Activated CD4-positive, CD25-positive, alpha-beta regulatory T cell (primary cell): ENCODE measurements at regions not wholly inside any gene's neighbourhood (a gene's known extent, or its start where the extent isn't known, plus 50 kb on each side); places are given as distances from the start of the nearest gene placed in this dataset.
A peak's percentile ranks its signal among the peaks of the same experiment; 100 is the strongest.
"Not testable (repeated sequence)": the region's sequence is repeated elsewhere in the genome, so short reads cannot be mapped to it uniquely, and the experiment has no call there.

Source experiments
- DNase-seq, 4 experiments: peaks; one replicate each; lab custom pipeline; 2025; lab: John Stamatoyannopoulos, UW

DNA sequence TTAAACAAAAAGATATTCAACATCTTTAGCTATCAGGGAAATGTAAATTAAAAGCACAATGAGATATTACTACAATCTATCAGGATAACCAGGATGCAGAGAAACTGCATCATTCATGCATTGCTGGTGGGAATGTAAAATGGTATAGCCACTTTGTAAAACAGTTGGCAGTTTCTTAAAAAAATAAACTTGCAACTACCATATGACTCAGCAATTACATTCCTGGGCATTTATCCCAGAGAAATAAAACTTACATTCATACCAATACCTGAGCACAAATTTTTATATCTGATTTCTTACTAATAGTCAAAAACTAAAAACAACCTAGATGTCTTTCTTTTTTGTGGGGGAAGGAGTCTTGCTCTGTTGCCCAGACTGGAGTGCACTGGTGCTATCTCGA, 190.3 kb upstream of the TAB2 start:
- DNase-seq = no peak

DNA sequence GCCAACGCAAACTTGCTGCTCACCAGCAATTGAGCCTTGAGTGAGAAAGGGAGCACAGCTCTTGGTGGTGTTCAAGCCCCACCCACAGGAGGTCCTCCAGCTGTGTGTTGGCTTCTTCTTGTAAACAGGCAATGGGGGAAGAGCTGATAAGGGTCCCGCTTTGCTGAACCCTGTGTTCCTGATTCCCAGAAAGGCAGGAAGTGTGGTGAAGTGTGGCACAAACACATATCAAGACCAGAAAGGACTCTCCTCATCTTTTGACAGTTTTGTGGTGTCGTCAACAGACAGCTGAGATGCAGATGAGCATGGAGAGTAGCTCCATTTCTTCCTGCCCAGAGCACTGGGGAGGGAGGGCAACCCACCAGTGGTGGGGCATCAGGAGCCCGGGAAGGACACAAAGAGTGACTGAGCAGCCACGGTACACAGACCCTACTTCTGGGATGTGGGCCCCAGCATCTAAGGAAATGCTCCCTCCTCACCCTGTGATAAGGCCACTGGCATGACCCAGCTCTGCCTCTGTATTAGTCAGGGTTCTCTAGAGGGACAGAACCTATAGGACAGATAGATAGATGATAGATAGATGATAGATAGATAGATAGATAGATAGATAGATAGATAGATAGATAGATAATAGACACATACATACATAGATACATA, 188.9 kb upstream of the TAB2 start:
- DNase-seq = peak in 1 of 4 experiments; percentile 11

DNA sequence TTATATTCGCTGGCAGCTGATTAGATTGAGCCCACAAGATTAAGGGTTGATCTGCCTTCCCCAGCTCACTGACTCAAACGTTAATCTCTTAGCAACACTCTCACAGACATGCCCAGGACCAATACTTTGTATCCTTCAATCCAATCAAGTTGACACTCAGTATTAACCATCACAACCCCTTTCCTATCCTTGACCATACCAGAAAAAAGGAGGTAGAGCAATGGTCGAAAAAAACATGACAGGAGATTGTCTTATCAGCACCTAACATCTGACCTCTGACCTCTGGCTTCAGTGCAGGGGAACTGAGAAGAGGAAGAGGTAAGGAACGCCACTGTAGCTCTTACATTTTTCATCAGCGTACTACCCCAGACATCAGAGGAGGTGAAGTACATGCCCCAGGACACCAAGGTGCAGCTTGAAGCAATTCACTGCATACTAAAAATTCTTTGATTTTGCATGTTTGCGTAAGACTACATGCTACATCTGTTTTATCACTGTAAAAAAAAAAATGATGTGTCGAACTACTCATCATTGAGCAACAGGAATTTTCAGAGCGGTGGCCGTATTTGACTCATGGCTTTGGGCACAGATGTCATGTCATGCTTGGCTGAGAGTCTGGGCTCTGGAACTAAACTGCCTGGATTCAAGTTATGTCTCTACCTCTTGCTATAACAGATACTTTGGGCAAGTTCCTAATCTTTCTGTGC, 188.0 kb upstream of the TAB2 start:
- no peak for DNase-seq

DNA sequence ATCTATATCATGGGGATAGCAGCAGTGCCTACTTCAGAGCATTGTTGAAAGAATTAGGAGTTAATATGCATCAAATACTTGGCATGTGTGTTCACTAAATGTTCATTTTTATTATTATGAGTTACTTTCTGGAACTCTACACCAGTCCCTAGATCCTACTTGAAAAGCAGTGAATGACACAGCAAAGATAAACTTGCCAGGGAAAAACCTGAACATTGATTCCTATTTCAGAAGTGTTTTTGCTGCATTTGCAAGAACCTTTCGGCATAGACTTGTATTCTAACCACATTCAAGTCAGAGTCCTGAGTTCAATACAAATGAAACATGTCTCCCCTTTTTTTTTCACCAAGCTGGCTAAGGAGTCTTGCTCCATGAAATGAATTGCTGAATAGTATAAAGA, 187.4 kb upstream of the TAB2 start:
- DNase-seq = no peak

DNA sequence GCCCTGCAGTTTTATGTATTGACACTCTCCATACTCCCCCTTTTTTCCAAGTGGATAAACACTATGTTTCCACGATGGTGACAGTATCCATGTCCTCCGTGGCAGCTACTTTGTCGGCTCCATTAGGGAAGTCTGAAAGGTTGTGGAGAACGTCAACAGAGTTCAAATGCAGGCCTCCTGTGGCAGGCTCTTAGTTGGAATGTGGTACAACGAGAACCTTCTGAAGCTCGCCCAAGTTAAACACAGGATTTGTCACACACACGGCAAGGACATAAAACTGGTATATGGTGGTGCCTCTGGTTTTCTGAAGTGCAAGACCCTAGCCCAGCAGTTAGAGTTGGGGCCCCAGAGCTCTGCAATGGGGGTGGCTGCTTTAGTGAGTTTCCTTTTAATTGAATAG, 187.0 kb upstream of the TAB2 start:
- DNase-seq = no peak

DNA sequence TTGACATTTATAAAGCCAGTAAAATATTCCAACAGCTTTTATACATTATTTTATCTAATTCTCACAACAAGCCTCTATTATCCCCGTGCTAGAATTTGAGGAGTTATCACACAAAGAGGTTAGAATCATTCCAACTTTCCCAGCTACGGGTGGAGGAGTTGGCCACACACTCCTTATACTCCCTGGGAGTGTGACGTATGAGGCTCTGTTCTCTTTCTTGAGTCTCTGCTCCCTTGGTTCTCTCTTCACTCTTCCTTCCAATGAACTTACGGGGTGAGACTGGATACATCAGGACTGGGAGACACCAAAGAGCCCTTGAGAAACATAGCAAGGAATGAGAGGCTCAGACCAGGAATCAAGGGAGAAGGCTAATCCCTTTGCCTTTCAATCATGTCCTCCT, 185.6 kb upstream of the TAB2 start:
- no peak for DNase-seq

DNA sequence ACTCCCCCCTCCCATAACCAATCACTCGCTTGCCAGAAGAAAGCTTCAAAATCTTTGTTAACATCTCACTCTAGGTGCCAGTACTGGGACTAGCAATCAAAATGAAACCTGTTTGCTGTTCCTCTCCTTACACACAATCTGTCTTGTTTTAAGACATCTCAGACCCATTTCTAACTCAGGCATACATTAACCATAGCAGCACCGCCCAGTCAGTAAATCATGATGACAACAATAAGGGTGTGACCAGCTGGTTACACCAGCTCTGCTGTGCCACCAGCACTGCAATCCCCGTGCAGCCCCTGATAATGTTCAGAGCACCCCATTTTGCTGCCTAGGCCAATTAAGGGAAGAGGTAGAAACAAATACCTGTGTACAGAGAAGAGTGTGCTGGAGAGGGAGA, 185.2 kb upstream of the TAB2 start:
- no peak for DNase-seq

DNA sequence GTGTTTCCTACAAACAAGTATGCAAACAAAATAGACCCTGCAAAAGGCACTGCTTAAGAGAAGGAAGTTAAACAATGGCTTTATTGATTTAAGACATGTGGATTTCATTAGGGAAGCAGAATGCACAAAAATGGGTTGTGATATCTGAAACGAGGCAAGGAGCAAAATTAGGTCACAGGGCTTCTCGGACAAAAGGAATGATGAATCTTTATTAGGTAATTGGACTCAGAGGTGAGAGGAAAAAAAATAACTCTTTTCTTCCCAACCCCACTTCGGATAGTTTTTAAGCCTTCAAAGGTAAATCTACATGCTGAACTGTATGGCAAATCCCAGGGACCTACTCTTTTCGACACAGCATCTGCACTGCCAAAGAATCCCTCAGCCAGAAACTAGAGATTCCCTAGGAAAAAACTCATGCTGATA, 183.0 kb upstream of the TAB2 start:
- DNase-seq = no peak

DNA sequence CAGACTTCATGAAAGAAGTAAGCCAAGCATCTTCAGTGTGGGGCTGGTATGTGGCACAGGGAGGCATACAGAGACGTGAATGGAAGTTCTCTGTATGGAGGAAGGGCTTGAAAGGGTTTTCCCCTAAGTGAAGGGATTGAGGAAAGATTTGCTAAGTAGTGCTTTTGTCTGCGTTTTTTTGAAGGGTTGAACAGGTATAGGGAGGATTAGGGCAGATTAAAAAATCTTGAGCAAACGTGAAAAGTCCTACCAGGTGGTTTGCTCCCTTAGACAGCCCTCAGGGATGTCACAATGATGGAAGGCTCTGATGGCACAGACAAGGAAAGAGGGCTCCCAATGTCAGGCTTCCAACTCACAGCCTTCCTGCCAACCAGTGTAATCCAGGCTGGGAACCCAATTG, 181.7 kb upstream of the TAB2 start:
- no peak for DNase-seq

DNA sequence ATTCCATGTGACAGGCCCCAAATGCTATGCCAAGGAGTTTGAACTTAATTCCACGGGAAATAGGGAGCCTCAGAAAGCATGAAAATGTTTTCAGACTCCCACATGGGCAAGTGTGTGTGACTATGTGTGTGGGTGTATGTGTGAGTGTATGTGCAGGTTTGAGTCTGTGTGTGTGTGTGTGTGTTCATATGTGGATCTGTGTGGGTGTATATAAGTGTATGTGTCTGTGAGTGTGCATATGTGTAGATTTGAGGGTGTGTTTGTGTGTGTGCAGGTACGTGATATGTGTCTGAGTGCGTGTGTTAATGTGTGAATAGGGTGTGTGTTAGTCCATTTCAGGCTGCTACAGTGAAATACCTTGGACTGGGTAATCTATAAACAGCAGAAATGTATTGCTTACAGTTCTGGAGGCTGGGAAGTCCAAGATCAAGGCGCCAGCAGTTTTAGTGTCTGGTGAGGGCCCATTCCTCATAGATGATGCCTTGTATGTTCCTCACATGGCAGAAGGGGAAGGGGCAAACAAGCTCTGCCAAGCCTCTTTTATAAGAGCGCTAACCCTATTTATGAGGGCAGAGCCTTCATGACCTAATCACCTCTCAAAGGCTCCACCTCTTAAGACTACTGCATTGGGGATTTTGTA, 181.1 kb upstream of the TAB2 start:
- no peak for DNase-seq

DNA sequence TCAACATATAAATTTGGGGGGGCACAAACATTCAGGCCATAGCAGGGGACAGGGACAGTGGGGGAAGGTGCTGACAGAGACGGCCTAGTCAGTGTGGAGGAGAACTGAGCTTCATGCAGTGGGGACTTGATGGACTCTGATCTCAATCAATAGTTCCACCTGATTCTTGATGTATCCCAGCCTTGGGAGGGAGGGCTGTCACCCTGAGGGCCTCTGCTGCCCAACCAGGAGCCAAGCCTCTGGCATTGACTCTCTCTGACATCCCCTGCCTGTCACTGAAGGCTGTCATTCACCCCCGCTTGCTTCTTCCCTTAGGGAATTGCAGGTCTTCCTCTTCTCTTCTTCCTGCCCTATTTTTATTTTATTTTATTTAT, 180.6 kb upstream of the TAB2 start:
- DNase-seq = no peak

DNA sequence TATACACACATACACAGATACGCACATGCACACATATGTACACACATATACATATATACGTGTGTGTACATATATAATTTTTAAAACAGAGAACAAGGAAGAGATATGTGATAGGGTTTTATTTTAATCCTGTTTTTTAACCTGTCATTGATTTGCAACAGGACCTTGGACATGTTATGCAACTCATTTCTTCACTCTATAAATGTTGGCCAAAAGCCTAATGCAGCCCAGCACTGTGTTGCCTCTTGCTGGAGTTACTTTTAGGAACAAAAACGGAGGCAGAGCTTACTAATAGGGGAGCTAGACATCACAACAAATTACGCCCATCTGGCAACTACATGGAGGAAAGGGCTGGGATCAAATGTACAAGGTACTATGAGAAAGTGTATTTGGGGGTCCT, 179.9 kb upstream of the TAB2 start:
- no peak for DNase-seq

DNA sequence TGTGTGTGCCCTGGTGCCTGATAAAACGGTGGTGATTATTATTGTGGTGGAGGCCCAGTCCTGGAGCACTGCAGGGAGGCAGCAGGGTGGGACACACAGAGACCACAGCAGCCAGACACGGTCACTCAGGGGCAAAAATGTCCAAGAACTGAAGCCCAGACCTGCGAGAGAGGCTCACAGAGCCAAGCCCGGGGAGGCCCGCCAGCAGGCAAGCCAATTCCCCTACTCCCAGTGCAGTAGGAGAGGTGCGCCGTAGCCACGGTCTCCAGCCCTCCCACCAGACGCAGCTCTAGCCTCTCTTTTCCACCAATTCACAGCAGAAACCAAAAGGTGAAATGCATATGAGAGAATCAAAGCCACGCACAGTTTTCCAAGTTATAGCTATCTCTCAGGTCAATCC, 179.4 kb upstream of the TAB2 start:
- no peak for DNase-seq

DNA sequence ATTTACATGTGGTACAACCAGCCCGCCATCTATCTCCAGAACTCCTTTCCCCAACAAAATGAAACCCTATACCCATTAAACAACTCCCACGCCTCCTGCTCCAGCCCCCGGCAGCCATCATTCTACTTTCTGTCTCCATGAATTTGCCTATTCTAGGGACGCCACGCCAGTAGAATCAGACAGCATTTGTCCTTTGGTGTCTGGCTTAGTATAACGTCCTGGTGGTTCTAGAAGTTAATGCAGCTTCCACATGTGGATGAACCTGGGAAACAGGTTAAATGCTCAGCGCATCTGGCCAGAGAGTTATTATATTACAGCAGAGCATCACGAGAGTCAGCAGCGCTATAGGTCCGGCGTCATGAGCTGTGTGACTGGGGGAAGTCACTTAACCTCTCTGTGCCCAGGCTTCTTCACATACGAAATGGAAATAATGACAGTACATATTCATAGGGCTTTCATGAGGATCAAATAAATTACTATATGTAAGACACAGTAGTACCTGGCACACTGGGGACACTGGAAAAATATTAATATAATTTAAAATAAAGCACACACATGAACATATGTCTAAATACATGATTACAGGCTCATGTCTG, 178.7 kb upstream of the TAB2 start:
- no peak for DNase-seq

DNA sequence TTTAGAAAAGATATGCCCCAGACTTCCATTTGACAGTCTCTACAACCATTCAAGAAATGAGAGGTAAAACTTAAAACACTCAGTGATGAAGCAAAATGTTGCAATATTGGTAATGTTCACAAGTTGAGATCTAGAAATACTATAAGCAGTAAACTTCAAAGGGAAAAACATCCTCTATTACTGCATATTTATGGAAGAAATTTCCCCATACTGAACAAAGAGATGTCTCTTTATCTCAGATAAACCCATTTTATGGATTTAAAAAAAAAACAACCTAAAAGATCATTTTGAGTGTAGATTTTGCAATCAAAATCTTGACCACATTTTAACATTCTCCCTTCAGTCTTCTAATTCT, 177.8 kb upstream of the TAB2 start:
- no peak for DNase-seq

DNA sequence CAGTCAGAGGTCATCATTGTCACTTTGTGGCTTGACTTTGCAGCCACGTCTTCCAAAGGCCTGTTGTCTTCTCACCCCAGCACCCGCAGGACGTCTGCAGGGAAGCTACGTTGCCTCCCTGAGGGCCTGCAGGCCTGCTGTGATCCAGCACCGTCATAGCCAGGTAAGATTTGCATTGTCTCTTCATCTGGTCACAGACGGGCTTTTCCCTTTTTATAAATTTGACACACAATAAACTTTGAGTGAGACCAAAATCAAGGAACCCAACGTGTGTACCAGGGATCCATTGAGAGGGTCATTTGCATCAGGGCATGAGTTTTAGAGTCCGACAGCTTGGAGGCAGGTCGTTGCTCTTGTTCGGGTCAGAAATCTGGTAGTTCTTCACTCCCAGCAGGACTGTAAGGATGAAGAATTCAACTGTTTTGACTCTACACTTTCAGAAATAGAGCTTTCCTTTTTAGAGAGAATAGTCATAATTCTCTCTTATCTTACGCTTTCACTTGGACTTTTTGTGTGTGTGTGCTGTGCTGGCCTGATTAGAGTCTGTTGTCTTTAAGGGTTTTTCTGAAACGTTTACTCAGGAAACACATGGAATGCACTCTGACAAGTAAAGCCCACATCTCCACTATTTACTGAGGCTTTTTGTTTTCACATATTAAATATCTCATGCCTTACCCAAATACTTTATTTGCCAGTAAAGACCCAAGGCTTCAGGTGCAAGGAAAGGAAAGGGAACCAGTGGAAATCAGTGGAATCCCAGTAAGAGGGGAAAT, 177.2 kb upstream of the TAB2 start:
- no peak for DNase-seq

DNA sequence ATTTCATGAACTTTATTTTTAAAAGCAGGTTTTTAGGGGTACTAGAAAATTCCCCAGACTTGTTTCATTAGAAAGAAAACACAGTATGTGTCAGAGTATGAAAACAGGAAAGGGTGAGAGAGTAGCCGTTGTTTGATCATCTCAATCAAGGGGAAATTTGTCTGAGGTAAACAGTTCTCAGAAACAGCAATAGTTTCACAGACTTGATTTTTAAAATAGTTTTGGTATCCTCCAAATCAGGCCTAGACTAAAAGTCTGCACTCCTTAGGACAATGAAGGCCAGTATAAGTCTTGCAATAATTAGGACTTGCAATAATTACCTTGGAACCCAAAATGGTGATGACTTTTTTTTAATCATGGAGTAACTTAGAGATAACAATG, 176.6 kb upstream of the TAB2 start:
- DNase-seq = no peak

DNA sequence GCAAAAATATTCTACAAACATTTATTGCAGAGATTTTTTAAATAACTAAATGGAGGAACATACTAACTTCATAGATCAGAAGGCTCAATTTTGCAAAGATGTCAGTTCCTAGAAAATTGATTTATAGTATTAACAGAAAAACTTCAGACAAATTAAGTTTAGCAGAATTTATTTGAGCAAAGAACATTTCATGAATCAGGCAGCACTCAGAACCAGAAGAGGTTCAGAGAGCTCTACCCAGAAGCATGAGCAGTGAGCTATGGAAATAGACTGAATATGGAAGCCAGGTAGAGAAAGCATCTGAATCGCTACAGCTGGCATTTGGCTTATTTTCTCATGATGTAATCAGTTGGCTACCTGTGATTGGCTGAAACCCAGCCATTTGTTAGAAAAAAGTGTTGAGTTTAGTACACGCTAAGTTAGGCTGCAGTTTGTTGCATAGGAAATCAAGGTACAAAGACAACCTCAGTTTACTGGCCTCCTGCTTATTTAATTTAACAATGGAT, 174.5 kb upstream of the TAB2 start:
- no peak for DNase-seq

DNA sequence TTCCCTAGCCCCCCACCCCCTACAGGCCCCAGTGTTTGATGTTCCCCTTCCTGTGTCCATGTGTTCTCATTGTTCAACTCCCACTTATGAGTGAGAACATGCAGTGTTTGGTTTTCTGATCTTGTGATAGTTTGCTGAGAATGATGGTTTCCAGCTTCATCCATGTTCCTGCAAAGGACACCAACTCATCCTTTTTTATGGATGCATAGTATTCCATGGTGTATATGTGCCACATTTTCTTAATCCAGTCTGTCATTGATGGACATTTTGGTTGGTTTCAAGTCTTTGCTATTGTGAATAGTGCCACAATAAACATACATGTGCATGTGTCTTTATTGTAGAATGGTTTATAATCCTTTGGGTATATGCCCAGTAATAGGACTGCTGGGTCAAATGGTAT, 171.7 kb upstream of the TAB2 start:
- DNase-seq = not testable (repeated sequence)

DNA sequence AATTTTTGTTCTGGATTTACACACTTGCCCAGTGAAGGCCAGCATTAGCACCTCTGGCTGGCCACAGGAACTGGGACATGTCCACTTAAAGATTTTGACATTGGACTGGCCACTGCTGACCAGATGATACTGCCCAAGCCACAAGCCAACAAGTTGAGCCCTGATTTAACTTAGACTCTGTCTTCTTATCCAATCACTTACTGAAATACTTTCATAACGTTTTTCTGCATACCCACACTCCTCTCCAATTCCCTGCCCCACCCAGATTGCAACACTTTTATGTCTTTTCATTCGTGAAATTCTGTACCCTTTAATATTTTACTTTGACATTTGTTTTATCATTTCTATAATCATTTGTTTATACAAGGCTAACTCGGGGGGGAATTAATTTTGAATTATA, 170.3 kb upstream of the TAB2 start:
- DNase-seq = no peak

DNA sequence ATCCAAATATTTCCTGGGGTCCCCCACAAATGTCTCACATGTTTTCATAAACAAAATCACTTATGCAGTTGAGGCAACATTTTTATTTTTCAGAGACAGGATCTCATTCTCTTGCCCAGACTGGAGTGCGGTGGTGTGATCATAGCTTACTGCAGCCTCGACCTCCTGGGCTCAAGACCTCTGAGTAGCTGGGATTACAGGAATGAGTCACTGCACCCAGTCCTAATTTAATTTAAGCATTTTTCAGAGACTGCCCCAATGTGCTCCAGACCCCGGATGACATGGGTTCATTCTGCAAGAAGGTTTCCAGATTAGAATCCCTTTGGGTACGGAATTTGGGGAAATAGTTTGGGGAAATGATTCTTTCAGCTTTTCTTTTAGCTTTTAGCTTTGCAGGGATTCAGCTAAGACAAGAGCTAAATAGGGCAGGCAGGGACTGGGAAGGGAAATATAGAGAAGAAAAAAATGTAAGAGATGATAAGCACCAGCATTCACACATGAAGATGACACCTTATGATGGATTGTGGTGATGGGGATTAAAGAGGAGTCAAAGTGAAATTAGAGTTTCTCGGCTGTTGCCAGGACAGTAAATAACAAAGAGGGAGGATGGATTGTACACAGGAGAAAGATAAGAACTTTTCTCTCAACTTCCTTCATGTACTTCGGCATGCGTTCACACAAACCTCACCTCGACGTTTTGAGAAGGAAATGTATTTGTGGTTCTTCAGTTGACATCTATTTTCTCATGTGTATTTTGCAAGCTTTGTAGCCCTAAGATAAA, 169.4 kb upstream of the TAB2 start:
- no peak for DNase-seq

DNA sequence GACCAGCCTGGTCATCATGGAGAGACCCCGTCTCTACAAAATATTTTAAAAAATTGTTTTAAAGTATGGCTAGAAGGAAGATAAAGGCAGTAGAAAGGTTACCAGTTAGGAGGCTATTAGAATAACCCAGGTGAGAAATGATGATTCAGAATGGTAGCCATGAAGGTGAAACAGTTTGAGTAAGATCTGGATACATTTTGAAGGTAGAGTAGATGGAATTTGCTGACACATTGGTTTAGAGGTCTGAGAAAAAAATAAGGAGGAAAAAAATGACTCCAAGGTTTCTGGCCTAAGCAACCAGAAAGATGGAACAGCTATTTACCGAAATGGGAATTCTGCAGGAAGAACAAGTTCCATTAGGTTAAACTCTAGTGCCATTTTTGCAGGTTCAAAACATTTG, 167.9 kb upstream of the TAB2 start:
- DNase-seq = no peak
